Neuronal stem cell (in vitro differentiated cells): ENCODE measurements at regions not wholly inside any gene's neighbourhood (a gene's known extent, or its start where the extent isn't known, plus 50 kb on each side); places are given as distances from the start of the nearest gene placed in this dataset.
"Not testable (repeated sequence)": the region's sequence is repeated elsewhere in the genome, so short reads cannot be mapped to it uniquely, and the experiment has no call there.

Experiments used
- DNase-seq: peaks from one replicate; pipeline ENCODE4 v3.0.0-alpha.2; 2013; ENCODE audit warnings: low spot score
- H2AFZ ChIP-seq: one replicate; pipeline ENCODE4 v1.6.1; 2013; ENCODE audit warnings: mild to moderate bottlenecking, low read length, inconsistent platforms
- H2AK5ac ChIP-seq: 2 replicates; pipeline ENCODE4 v1.6.1; 2013; ENCODE audit warnings: low read depth, mild to moderate bottlenecking, inconsistent platforms, low read length, moderate library complexity, mixed read lengths
- H2BK120ac ChIP-seq: 2 replicates; pipeline ENCODE4 v1.6.1; 2013; ENCODE audit warnings: low read depth, mild to moderate bottlenecking, inconsistent platforms, low read length, moderate library complexity, mixed read lengths
- H2BK12ac ChIP-seq: one replicate; pipeline ENCODE4 v1.6.1; 2013; ENCODE audit warnings: low read length, inconsistent platforms
- H2BK15ac ChIP-seq: 2 replicates; pipeline ENCODE4 v1.6.1; 2013; ENCODE audit warnings: mild to moderate bottlenecking, low read length, inconsistent platforms, mixed read lengths
- H2BK5ac ChIP-seq: one replicate; pipeline ENCODE4 v1.6.1; 2013; ENCODE audit warnings: inconsistent platforms, mild to moderate bottlenecking, low read length, moderate library complexity
- H3K14ac ChIP-seq: one replicate; pipeline ENCODE4 v1.6.1; 2013; ENCODE audit warnings: low read length, inconsistent platforms
- H3K18ac ChIP-seq: 2 replicates; pipeline ENCODE4 v1.6.1; 2013; ENCODE audit warnings: low read length, inconsistent platforms
- H3K23ac ChIP-seq: 2 replicates; pipeline ENCODE4 v1.6.1; 2013; ENCODE audit warnings: low read depth, mild to moderate bottlenecking, mixed read lengths, low read length, inconsistent platforms; ENCODE audit not compliant: poor library complexity
- H3K27ac ChIP-seq: replicated peaks from 3 replicates; pipeline ENCODE4 v1.5.1; 2013; ENCODE audit warnings: low read length, inconsistent platforms
- H3K27me3 ChIP-seq, 3 experiments: 2 replicates each; pipeline ENCODE4 v1.6.1; 2013; ENCODE audit warnings: low read length in 3 of 3, mild to moderate bottlenecking in 2 of 3, inconsistent platforms in 1 of 3, low read depth in 1 of 3, mixed read lengths in 1 of 3, moderate library complexity in 1 of 3; ENCODE audit not compliant: control insufficient read depth in 3 of 3, insufficient read depth in 3 of 3
- H3K36me3 ChIP-seq, 2 donors: replicated peaks in 1 of 2; 2 replicates each; pipeline ENCODE4 v1.6.1; 2013; ENCODE audit warnings: low read length in 2 of 2; ENCODE audit not compliant: control insufficient read depth in 2 of 2, insufficient read depth in 2 of 2
- H3K4ac ChIP-seq: 2 replicates; pipeline ENCODE4 v1.6.1; 2013; ENCODE audit warnings: inconsistent platforms, mild to moderate bottlenecking, low read length, moderate library complexity
- H3K4me1 ChIP-seq, 2 donors: 1 replicate in 1 of 2; 2 replicates in 1 of 2; pipeline ENCODE4 v1.6.1; 2013; ENCODE audit warnings: low read length in 2 of 2, low read depth in 1 of 2; ENCODE audit not compliant: control insufficient read depth in 2 of 2, insufficient read depth in 1 of 2
- H3K4me2 ChIP-seq: one replicate; pipeline ENCODE4 v1.6.1; 2013; ENCODE audit warnings: mild to moderate bottlenecking, low read length, inconsistent platforms; ENCODE audit not compliant: insufficient read depth, poor library complexity, severe bottlenecking
- H3K4me3 ChIP-seq, 2 donors: 2 replicates each; pipeline ENCODE4 v1.5.1; 2013; ENCODE audit warnings: low read length in 2 of 2, mild to moderate bottlenecking in 2 of 2, inconsistent platforms in 1 of 2, moderate library complexity in 1 of 2
- H3K79me1 ChIP-seq: one replicate; pipeline ENCODE4 v1.6.1; 2013; ENCODE audit warnings: low read depth, mild to moderate bottlenecking, inconsistent platforms, low read length, moderate library complexity
- H3K9ac ChIP-seq: one replicate; pipeline ENCODE4 v1.6.1; 2013; ENCODE audit warnings: mild to moderate bottlenecking, low read depth, low read length, inconsistent platforms; ENCODE audit not compliant: poor library complexity
- H3K9me3 ChIP-seq, 2 donors: replicated peaks in 1 of 2; 2 replicates each; pipeline versions ENCODE3 to v1.6.1; 2013; ENCODE audit warnings: low read length in 2 of 2, mild to moderate bottlenecking in 2 of 2, inconsistent platforms in 1 of 2, low read depth in 1 of 2, mixed read lengths in 1 of 2, moderate library complexity in 1 of 2; ENCODE audit not compliant: control insufficient read depth in 2 of 2, insufficient read depth in 1 of 2
- H4K8ac ChIP-seq: one replicate; pipeline ENCODE4 v1.6.1; 2013; ENCODE audit warnings: low read depth, mild to moderate bottlenecking, inconsistent platforms, low read length, moderate library complexity
- H4K91ac ChIP-seq: one replicate; pipeline ENCODE4 v1.6.1; 2013; ENCODE audit warnings: low read length, low read depth, mild to moderate bottlenecking, inconsistent platforms; ENCODE audit not compliant: poor library complexity
- WGBS, 2 donors: extraction: QIAGEN DNeasy Blood & Tissue Kit; methylation state at CpG; one replicate each; pipeline ENCODE4 v1.1.7; 2013; ENCODE audit warnings: missing lambda C conversion rate in 2 of 2, mixed read lengths in 1 of 2; ENCODE audit not compliant: insufficient read length in 2 of 2, insufficient replicate concordance in 1 of 2; ENCODE audit errors: extremely low coverage in 2 of 2; 5-methylcytosine and 5-hydroxymethylcytosine counted together

GRCh38 chr13:44312131-44312530 is 61.5 kb upstream of the SERP2 start:
- no peak overlapping the region for H3K23ac ChIP-seq
- no peak overlapping the region for H2BK120ac ChIP-seq
- no peak overlapping the region for H4K91ac ChIP-seq
- no peak overlapping the region for H3K4me3 ChIP-seq
- peaks cover 0 to 3% of the 10 kb centered on the region in 2 donors for H3K9me3 ChIP-seq
- H3K4me1 ChIP-seq, result peaks cover 0 to 7% of the 10 kb centered on the region in 2 donors
- H3K36me3 ChIP-seq, result no peaks in the 10 kb centered on the region
- no peak overlapping the region for H2BK12ac ChIP-seq
- no peak overlapping the region for H3K27ac ChIP-seq
- H2AK5ac ChIP-seq, result no peak overlapping the region
- H2AFZ ChIP-seq, result no peak overlapping the region
- no peak for DNase-seq
- H3K4me2 ChIP-seq, result no peak overlapping the region
- no peak overlapping the region for H3K9ac ChIP-seq
- H2BK5ac ChIP-seq, result no peak overlapping the region
- peaks cover 0 to 1% (median 0%) of the 10 kb centered on the region in 3 experiments for H3K27me3 ChIP-seq
- no peaks in the 10 kb centered on the region for H3K79me1 ChIP-seq
- H3K14ac ChIP-seq, result no peak overlapping the region
- no peak overlapping the region for H4K8ac ChIP-seq
- no peak overlapping the region for H3K4ac ChIP-seq
- no peak overlapping the region for H2BK15ac ChIP-seq
- no peak overlapping the region for H3K18ac ChIP-seq
- no CpG with 5 or more reads among the region's 3 CpGs for WGBS, 2 donors

- Histone ChIP-seq H3K4ac (no peak overlapping the region), H3K79me1 (no peaks in the 10 kb centered on the region), H2AK5ac (no peak overlapping the region), H3K23ac (no peak overlapping the region), H4K8ac (no peak overlapping the region), H3K18ac (no peak overlapping the region), H3K4me1 (peaks cover 0 to 7% of the 10 kb centered on the region in 2 donors), H3K4me3 (no peak overlapping the region), H2AFZ (no peak overlapping the region), H2BK120ac (no peak overlapping the region), H3K27ac (no peak overlapping the region), H2BK5ac (no peak overlapping the region), H3K9me3 (peaks cover 0 to 3% of the 10 kb centered on the region in 2 donors), H4K91ac (no peak overlapping the region), H3K36me3 (no peaks in the 10 kb centered on the region), H2BK15ac (no peak overlapping the region), H3K4me2 (no peak overlapping the region), H3K9ac (no peak overlapping the region), H3K14ac (no peak overlapping the region), H3K27me3 (peaks cover 0 to 1% (median 0%) of the 10 kb centered on the region in 3 experiments), H2BK12ac (no peak overlapping the region)
- DNase-seq, result no peak
- no CpG with 5 or more reads among the region's 2 CpGs for WGBS, 2 donors
These were observed 60.6 kb upstream of the SERP2 start for GRCh38 chr13:44312834-44313551.

- no peak overlapping the region for H3K4me2 ChIP-seq
- peaks cover 0 to 1% of the 10 kb centered on the region in 2 donors for H3K9me3 ChIP-seq
- no peak overlapping the region for H3K4ac ChIP-seq
- no peak overlapping the region for H2AFZ ChIP-seq
- H3K4me1 ChIP-seq, result peaks cover 0 to 7% of the 10 kb centered on the region in 2 donors
- no peak for DNase-seq
- H3K4me3 ChIP-seq, result no peak overlapping the region
- H2BK15ac ChIP-seq, result no peak overlapping the region
- no peak overlapping the region for H3K18ac ChIP-seq
- no peaks in the 10 kb centered on the region for H3K79me1 ChIP-seq
- no peaks in the 10 kb centered on the region for H3K27me3 ChIP-seq
- no peak overlapping the region for H2AK5ac ChIP-seq
- H3K14ac ChIP-seq, result no peak overlapping the region
- H2BK5ac ChIP-seq, result no peak overlapping the region
- no peak overlapping the region for H2BK12ac ChIP-seq
- no peak overlapping the region for H4K8ac ChIP-seq
- H3K36me3 ChIP-seq, result no peaks in the 10 kb centered on the region
- H2BK120ac ChIP-seq, result no peak overlapping the region
- no peak overlapping the region for H3K9ac ChIP-seq
- H3K23ac ChIP-seq, result no peak overlapping the region
- no peak overlapping the region for H4K91ac ChIP-seq
- no peak overlapping the region for H3K27ac ChIP-seq
- WGBS, 2 donors, result no CpG with 5 or more reads among the region's 2 CpGs
These were observed 60.0 kb upstream of the SERP2 start for GRCh38 chr13:44313674-44314073.

- H3K4me2 ChIP-seq, H3K9ac ChIP-seq, H2BK120ac ChIP-seq, H3K14ac ChIP-seq, H3K79me1 ChIP-seq, H3K36me3 ChIP-seq, H3K4me1 ChIP-seq, H2AK5ac ChIP-seq, H2BK15ac ChIP-seq, H2BK5ac ChIP-seq, H3K27me3 ChIP-seq, H4K8ac ChIP-seq, H3K4me3 ChIP-seq, H3K18ac ChIP-seq, DNase-seq, H3K9me3 ChIP-seq, H3K23ac ChIP-seq, H2BK12ac ChIP-seq, H4K91ac ChIP-seq, H2AFZ ChIP-seq, H3K4ac ChIP-seq, H3K27ac ChIP-seq: not testable (repeated sequence)
- WGBS, 2 donors, result no CpG with 5 or more reads among the region's 4 CpGs
These were observed 59.5 kb upstream of the SERP2 start for GRCh38 chr13:44314160-44314559.
